ENCODE measurements at regions not wholly inside any gene's neighbourhood (a gene's known extent, or its start where the extent isn't known, plus 50 kb on each side); places are given as distances from the start of the nearest gene placed in this dataset.

GRCh38 chr21:23101111-23101510 is 2102.9 kb downstream of the NCAM2 start:
- TF ChIP-seq CTCF (conservative IDR thresholded peaks at IDR 0.05 in 1 of 2, IDR thresholded peaks at IDR 0.05 in 1 of 2; ENCODE audit: extremely low read depth in 1 of 2, insufficient read depth in 1 of 2, low read depth in 1 of 2, low read length in 2 of 2) (no peak), EZH2 (IDR thresholded peaks at IDR 0.05; ENCODE audit: borderline replicate concordance, low read length) (no peak)

All from mammary epithelial cell (primary cell).